Gastrocnemius medialis (tissue), 4 donors: ENCODE measurements at regions not wholly inside any gene's neighbourhood (a gene's known extent, or its start where the extent isn't known, plus 50 kb on each side); places are given as distances from the start of the nearest gene placed in this dataset.
A peak's percentile ranks its signal among the peaks of the same experiment; 100 is the strongest.

Experiments
- ATAC-seq, 2 donors: fragments of 150-250 bp; one replicate each; pipeline ENCODE4 v1.9.1; 2016
- DNase-seq, 2 donors: peaks; one replicate each; pipeline ENCODE4 v3.0.0-alpha.2; 2019
- H3K27ac ChIP-seq, 4 donors: fragments of 200-600 bp; sonication (generic); 1 replicate in 1 of 4; 2 replicates in 3 of 4; pipeline ENCODE4 v1.5.1; 2016 to 2018; ENCODE audit warnings: mild to moderate bottlenecking in 2 of 4, moderate library complexity in 1 of 4
- H3K27me3 ChIP-seq, 3 donors: fragments of 200-600 bp; sonication (generic) in 2 of 3; 1 replicate in 1 of 3; 2 replicates in 2 of 3; pipeline versions ENCODE4 v1.5.1 to v1.6.0; 2016 to 2019; ENCODE audit warnings: mild to moderate bottlenecking in 1 of 3, moderate library complexity in 1 of 3
- H3K36me3 ChIP-seq, 2 donors: fragments of 200-600 bp; sonication (generic) in 1 of 2; one replicate each; pipeline ENCODE4 v1.5.1; 2017 to 2018
- H3K4me1 ChIP-seq, 2 donors: fragments of 200-600 bp; sonication (generic) in 1 of 2; one replicate each; pipeline ENCODE4 v1.5.1; 2016 to 2017; ENCODE audit warnings: mild to moderate bottlenecking in 2 of 2
- H3K4me3 ChIP-seq, 4 donors: fragments of 200-600 bp; sonication (generic) in 3 of 4; 1 replicate in 1 of 4; 2 replicates in 3 of 4; pipeline ENCODE4 v1.5.1; 2016 to 2019; ENCODE audit warnings: mild to moderate bottlenecking in 2 of 4
- H3K9me3 ChIP-seq, 3 donors: fragments of 200-600 bp; sonication (generic) in 2 of 3; 1 replicate in 1 of 3; 2 replicates in 2 of 3; pipeline ENCODE4 v1.5.1; 2016 to 2019
- POLR2A ChIP-seq, 2 donors: fragments of 450-650 bp; IDR thresholded peaks; one replicate each; pipeline ENCODE4 v1.6.1; 2017; ENCODE audit warnings: antibody characterized with exemption in 2 of 2, mild to moderate bottlenecking in 2 of 2, moderate library complexity in 2 of 2
- in situ Hi-C, 4 donors: fragments of 200-750 bp; cut with MboI; loops; one replicate each; pipeline versions ENCODE4 v1.15.0 to v1.8.0; 2017; ENCODE audit warnings: low sequenced_read_pairs in 4 of 4
- intact Hi-C: fragments of 100-400 bp; cut with DNase I; formaldehyde crosslinking; loops from one replicate; pipeline ENCODE4 v1.15.1; 2023; ENCODE audit warnings: low total_unique reads
- TF ChIP-seq, protein P1 (sequence below), 5 experiments: fragments of 450-650 bp in 3 of 5; fragments of 200-600 bp in 2 of 5; sonication (generic) in 2 of 5; IDR thresholded peaks in 4 of 5; conservative IDR thresholded peaks in 1 of 5; 1 replicate in 4 of 5; 2 replicates in 1 of 5; pipeline ENCODE4 v1.5.1; 2016 to 2019; ENCODE audit warnings: antibody characterized with exemption in 5 of 5, mild to moderate bottlenecking in 3 of 5, moderate library complexity in 3 of 5

DNA sequence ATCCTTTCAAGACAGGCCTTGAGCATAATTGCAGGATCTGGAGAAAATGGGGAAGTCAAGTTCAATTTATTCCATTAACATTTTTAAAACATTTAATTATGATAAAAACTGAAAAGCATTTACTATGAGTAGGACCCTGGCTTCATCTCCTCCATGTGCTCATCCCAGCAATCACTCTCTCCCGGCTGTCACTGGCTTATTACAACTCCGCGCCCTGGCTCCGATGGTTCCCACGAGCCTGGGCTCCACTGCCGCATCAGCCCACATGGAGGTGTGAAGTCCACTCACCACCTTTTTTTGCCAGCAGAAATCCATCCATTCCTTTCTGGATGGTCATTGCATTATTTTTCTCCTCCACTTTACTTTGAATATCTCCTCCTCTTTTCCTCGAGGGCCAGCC, 194.4 kb downstream of the EMP1 start:
- no peak for DNase-seq
- no peak overlapping the region for H3K27ac ChIP-seq
- TF ChIP-seq, protein P1, sequence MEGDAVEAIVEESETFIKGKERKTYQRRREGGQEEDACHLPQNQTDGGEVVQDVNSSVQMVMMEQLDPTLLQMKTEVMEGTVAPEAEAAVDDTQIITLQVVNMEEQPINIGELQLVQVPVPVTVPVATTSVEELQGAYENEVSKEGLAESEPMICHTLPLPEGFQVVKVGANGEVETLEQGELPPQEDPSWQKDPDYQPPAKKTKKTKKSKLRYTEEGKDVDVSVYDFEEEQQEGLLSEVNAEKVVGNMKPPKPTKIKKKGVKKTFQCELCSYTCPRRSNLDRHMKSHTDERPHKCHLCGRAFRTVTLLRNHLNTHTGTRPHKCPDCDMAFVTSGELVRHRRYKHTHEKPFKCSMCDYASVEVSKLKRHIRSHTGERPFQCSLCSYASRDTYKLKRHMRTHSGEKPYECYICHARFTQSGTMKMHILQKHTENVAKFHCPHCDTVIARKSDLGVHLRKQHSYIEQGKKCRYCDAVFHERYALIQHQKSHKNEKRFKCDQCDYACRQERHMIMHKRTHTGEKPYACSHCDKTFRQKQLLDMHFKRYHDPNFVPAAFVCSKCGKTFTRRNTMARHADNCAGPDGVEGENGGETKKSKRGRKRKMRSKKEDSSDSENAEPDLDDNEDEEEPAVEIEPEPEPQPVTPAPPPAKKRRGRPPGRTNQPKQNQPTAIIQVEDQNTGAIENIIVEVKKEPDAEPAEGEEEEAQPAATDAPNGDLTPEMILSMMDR (IDR thresholded peaks at IDR 0.05 in 4 of 5, conservative IDR thresholded peaks at IDR 0.05 in 1 of 5), result no peak
- TF ChIP-seq POLR2A (IDR thresholded peaks at IDR 0.05), result no peak
- in situ Hi-C loops, result no loop called here
- no peaks in the 10 kb centered on the region for H3K36me3 ChIP-seq
- no peak overlapping the region for H3K4me3 ChIP-seq
- intact Hi-C loops, result no loop called here
- ATAC-seq, result no peak
- no peaks in the 10 kb centered on the region for H3K9me3 ChIP-seq
- H3K27me3 ChIP-seq, result no peaks in the 10 kb centered on the region
- peaks cover 13% of the 10 kb centered on the region in 2 donors for H3K4me1 ChIP-seq

DNA sequence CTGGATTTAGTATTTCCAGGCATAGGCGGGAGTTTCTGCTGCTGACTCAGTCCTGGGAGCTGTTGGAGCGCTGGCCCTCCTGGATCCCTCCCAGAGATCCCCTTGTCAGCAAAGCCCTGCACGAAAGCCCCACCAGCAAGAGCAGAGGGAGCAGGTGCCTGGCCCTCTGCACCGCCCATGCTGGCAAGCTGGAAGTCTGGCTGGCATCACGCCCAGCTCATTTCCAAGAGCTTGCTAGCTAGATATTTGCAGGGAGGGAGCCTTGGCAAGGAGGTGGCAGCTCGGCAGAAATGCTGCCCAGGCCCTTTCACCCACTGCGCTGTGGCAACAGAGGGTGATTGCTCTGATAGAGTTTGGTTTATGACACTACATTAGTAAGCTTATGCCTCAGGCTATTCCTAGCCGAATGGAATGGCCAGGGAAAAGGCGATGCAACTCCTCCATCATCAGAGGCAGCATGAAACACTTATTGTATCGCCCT, 193.9 kb downstream of the EMP1 start:
- Histone ChIP-seq H3K9me3 (no peaks in the 10 kb centered on the region), H3K4me3 (no peak overlapping the region), H3K27me3 (no peaks in the 10 kb centered on the region), H3K36me3 (no peaks in the 10 kb centered on the region), H3K27ac (peak overlapping the region in 2 of 4 donors; percentile 8 to 11), H3K4me1 (peaks cover 13% of the 10 kb centered on the region in 2 donors)
- TF ChIP-seq POLR2A (IDR thresholded peaks at IDR 0.05), result no peak
- TF ChIP-seq, protein P1 (IDR thresholded peaks at IDR 0.05 in 4 of 5, conservative IDR thresholded peaks at IDR 0.05 in 1 of 5), result no peak
- ATAC-seq (peak; percentile 83 to 97), DNase-seq (peak; percentile 56 to 80)
- intact Hi-C loops (no loop called here), in situ Hi-C loops (no loop called here)

DNA sequence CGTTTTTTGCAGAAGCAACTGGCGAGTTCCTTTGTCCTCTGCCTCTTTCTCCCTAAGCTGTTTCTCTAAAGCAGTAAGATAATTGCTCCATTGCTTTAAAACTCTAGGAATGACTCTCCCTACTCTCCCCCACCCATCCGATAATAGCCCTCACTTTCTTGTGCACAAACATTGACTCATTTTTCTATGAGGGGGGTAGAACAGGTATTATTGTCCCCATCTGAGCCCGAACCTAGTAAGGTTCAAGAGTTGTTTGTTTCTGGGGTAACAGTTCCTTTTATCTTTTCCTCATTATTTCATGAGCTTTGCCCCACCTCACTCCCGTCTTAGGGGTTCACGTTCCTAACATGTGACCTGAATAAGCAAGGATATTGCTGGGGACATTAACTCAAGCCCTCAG, 190.6 kb downstream of the EMP1 start:
- intact Hi-C loops (no loop called here), in situ Hi-C loops (no loop called here)
- Histone ChIP-seq H3K36me3 (no peaks in the 10 kb centered on the region), H3K27me3 (no peaks in the 10 kb centered on the region), H3K9me3 (no peaks in the 10 kb centered on the region), H3K4me3 (no peak overlapping the region), H3K4me1 (peaks cover 13% of the 10 kb centered on the region in 2 donors), H3K27ac (no peak overlapping the region)
- no peak for ATAC-seq
- TF ChIP-seq, protein P1 (IDR thresholded peaks at IDR 0.05 in 4 of 5, conservative IDR thresholded peaks at IDR 0.05 in 1 of 5), result no peak
- no peak for TF ChIP-seq POLR2A (IDR thresholded peaks at IDR 0.05)
- no peak for DNase-seq

DNA sequence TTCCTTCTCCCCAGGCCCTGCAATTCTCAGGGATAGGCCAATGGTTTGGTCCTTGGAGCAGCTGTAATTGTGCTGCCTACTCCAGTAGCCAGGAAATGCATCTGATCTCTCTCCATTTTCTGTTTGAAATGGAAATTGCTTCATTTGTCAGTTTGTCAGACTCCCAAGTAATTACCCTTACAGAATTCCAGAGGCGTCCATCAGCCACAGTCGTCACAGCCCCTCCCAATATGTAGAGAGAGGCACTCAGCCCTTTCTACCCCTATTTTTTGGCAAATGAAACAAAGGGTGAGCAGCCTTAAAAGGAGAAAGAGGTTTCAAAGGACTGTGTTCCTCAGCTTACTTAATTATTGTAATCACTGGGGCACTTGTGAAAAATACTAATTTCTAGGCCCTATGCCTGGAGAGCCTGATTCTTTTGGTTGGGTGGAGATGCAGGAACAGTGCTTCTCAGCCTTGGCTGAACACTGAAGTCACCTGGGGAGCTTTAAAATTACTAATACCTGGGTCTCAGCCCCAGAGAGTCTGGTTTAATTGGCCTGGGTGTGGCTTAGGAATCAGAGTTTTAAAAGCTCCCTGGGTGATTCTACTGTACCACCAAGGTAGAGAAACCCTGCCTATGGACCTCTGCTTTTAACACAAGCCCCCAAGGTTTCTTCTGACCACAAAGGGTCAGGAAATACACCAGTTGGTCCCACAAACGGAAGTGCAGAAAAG, 190.0 kb downstream of the EMP1 start:
- no peak for ATAC-seq
- Histone ChIP-seq H3K4me1 (peaks cover 13% of the 10 kb centered on the region in 2 donors), H3K27ac (no peak overlapping the region), H3K4me3 (no peak overlapping the region), H3K27me3 (no peaks in the 10 kb centered on the region), H3K9me3 (no peaks in the 10 kb centered on the region), H3K36me3 (no peaks in the 10 kb centered on the region)
- intact Hi-C loops, result no loop called here
- DNase-seq, result no peak
- TF ChIP-seq POLR2A (IDR thresholded peaks at IDR 0.05), result no peak
- TF ChIP-seq, protein P1 (IDR thresholded peaks at IDR 0.05 in 4 of 5, conservative IDR thresholded peaks at IDR 0.05 in 1 of 5), result no peak
- in situ Hi-C loops, result no loop called here
